Gastrocnemius medialis (tissue), 4 donors: ENCODE measurements at regions not wholly inside any gene's neighbourhood (a gene's known extent, or its start where the extent isn't known, plus 50 kb on each side); places are given as distances from the start of the nearest gene placed in this dataset.

ENCODE experiments used
- ATAC-seq, 2 donors: fragments of 150-250 bp; one replicate each; pipeline ENCODE4 v1.9.1; 2016
- DNase-seq, 2 donors: peaks; one replicate each; pipeline ENCODE4 v3.0.0-alpha.2; 2019
- H3K27ac ChIP-seq, 4 donors: fragments of 200-600 bp; sonication (generic); 1 replicate in 1 of 4; 2 replicates in 3 of 4; pipeline ENCODE4 v1.5.1; 2016 to 2018; ENCODE audit warnings: mild to moderate bottlenecking in 2 of 4, moderate library complexity in 1 of 4
- H3K27me3 ChIP-seq, 3 donors: fragments of 200-600 bp; sonication (generic) in 2 of 3; 1 replicate in 1 of 3; 2 replicates in 2 of 3; pipeline versions ENCODE4 v1.5.1 to v1.6.0; 2016 to 2019; ENCODE audit warnings: mild to moderate bottlenecking in 1 of 3, moderate library complexity in 1 of 3
- H3K36me3 ChIP-seq, 2 donors: fragments of 200-600 bp; sonication (generic) in 1 of 2; one replicate each; pipeline ENCODE4 v1.5.1; 2017 to 2018
- H3K4me1 ChIP-seq, 2 donors: fragments of 200-600 bp; sonication (generic) in 1 of 2; one replicate each; pipeline ENCODE4 v1.5.1; 2016 to 2017; ENCODE audit warnings: mild to moderate bottlenecking in 2 of 2
- H3K4me3 ChIP-seq, 4 donors: fragments of 200-600 bp; sonication (generic) in 3 of 4; 1 replicate in 1 of 4; 2 replicates in 3 of 4; pipeline ENCODE4 v1.5.1; 2016 to 2019; ENCODE audit warnings: mild to moderate bottlenecking in 2 of 4
- H3K9me3 ChIP-seq, 3 donors: fragments of 200-600 bp; sonication (generic) in 2 of 3; 1 replicate in 1 of 3; 2 replicates in 2 of 3; pipeline ENCODE4 v1.5.1; 2016 to 2019
- CTCF ChIP-seq, 5 experiments: fragments of 450-650 bp in 3 of 5; fragments of 200-600 bp in 2 of 5; sonication (generic) in 2 of 5; IDR thresholded peaks in 4 of 5; conservative IDR thresholded peaks in 1 of 5; 1 replicate in 4 of 5; 2 replicates in 1 of 5; pipeline ENCODE4 v1.5.1; 2016 to 2019; ENCODE audit warnings: antibody characterized with exemption in 5 of 5, mild to moderate bottlenecking in 3 of 5, moderate library complexity in 3 of 5
- POLR2A ChIP-seq, 2 donors: fragments of 450-650 bp; IDR thresholded peaks; one replicate each; pipeline ENCODE4 v1.6.1; 2017; ENCODE audit warnings: antibody characterized with exemption in 2 of 2, mild to moderate bottlenecking in 2 of 2, moderate library complexity in 2 of 2
- in situ Hi-C, 4 donors: fragments of 200-750 bp; cut with MboI; loops; one replicate each; pipeline versions ENCODE4 v1.15.0 to v1.8.0; 2017; ENCODE audit warnings: low sequenced_read_pairs in 4 of 4
- intact Hi-C: fragments of 100-400 bp; cut with DNase I; formaldehyde crosslinking; loops from one replicate; pipeline ENCODE4 v1.15.1; 2023; ENCODE audit warnings: low total_unique reads

- DNase-seq (no peak), ATAC-seq (no peak)
- TF ChIP-seq CTCF (IDR thresholded peaks at IDR 0.05 in 4 of 5, conservative IDR thresholded peaks at IDR 0.05 in 1 of 5) = no peak
- TF ChIP-seq POLR2A (IDR thresholded peaks at IDR 0.05) = no peak
- no peaks in the 10 kb centered on the region for H3K4me1 ChIP-seq
- no peak overlapping the region for H3K27ac ChIP-seq
- H3K36me3 ChIP-seq = no peaks in the 10 kb centered on the region
- no peaks in the 10 kb centered on the region for H3K27me3 ChIP-seq
- no peaks in the 10 kb centered on the region for H3K9me3 ChIP-seq
- intact Hi-C loops (no loop called here), in situ Hi-C loops (no loop called here)
- H3K4me3 ChIP-seq = no peak overlapping the region
Observed at GRCh38 chr2:100632037-100632436, 69.2 kb downstream of the PDCL3 start.

GRCh38 chr2:100632759-100633158 lies 70.0 kb downstream of the PDCL3 start:
- no peak for DNase-seq
- no peaks in the 10 kb centered on the region for H3K27me3 ChIP-seq
- no peak for TF ChIP-seq POLR2A (IDR thresholded peaks at IDR 0.05)
- peak in 1 of 5 experiments; percentile 14 for TF ChIP-seq CTCF (IDR thresholded peaks at IDR 0.05 in 4 of 5, conservative IDR thresholded peaks at IDR 0.05 in 1 of 5)
- no peaks in the 10 kb centered on the region for H3K4me1 ChIP-seq
- no peak for ATAC-seq
- in situ Hi-C loops = no loop called here
- H3K9me3 ChIP-seq = no peaks in the 10 kb centered on the region
- no peak overlapping the region for H3K27ac ChIP-seq
- H3K4me3 ChIP-seq = no peak overlapping the region
- intact Hi-C loops = no loop called here
- no peaks in the 10 kb centered on the region for H3K36me3 ChIP-seq

GRCh38 chr2:100639588-100640390 lies 77.0 kb downstream of the PDCL3 start:
- no peak for TF ChIP-seq POLR2A (IDR thresholded peaks at IDR 0.05)
- TF ChIP-seq CTCF (IDR thresholded peaks at IDR 0.05 in 4 of 5, conservative IDR thresholded peaks at IDR 0.05 in 1 of 5) = no peak
- DNase-seq (no peak), ATAC-seq (no peak)
- no peaks in the 10 kb centered on the region for H3K36me3 ChIP-seq
- intact Hi-C loops = no loop called here
- in situ Hi-C loops = no loop called here
- no peak overlapping the region for H3K27ac ChIP-seq
- H3K4me3 ChIP-seq = no peak overlapping the region
- no peaks in the 10 kb centered on the region for H3K4me1 ChIP-seq
- H3K27me3 ChIP-seq = peaks cover 0 to 9% (median 0%) of the 10 kb centered on the region in 3 donors
- H3K9me3 ChIP-seq = no peaks in the 10 kb centered on the region

- H3K4me3 ChIP-seq = no peak overlapping the region
- no peaks in the 10 kb centered on the region for H3K9me3 ChIP-seq
- ATAC-seq (no peak), DNase-seq (no peak)
- H3K4me1 ChIP-seq = no peaks in the 10 kb centered on the region
- H3K27me3 ChIP-seq = peaks cover 0 to 9% (median 0%) of the 10 kb centered on the region in 3 donors
- no peaks in the 10 kb centered on the region for H3K36me3 ChIP-seq
- intact Hi-C loops = no loop called here
- no peak for TF ChIP-seq CTCF (IDR thresholded peaks at IDR 0.05 in 4 of 5, conservative IDR thresholded peaks at IDR 0.05 in 1 of 5)
- in situ Hi-C loops = no loop called here
- no peak overlapping the region for H3K27ac ChIP-seq
Observed at GRCh38 chr2:100640431-100641124, 77.8 kb downstream of the PDCL3 start.
